Suprapubic skin (tissue), 3 donors: ENCODE measurements at regions not wholly inside any gene's neighbourhood (a gene's known extent, or its start where the extent isn't known, plus 50 kb on each side); places are given as distances from the start of the nearest gene placed in this dataset.

Experiments
- POLR2A ChIP-seq, 2 donors: fragments of 450-650 bp; IDR thresholded peaks; one replicate each; pipeline ENCODE4 v1.6.1; 2017; ENCODE audit warnings: antibody characterized with exemption in 2 of 2, mild to moderate bottlenecking in 2 of 2, moderate library complexity in 2 of 2
- TF ChIP-seq, protein P1 (sequence below), 2 donors: fragments of 200-600 bp in 1 of 2; fragments of 450-650 bp in 1 of 2; sonication (generic) in 1 of 2; IDR thresholded peaks; one replicate each; pipeline ENCODE4 v1.5.1; 2016 to 2019; ENCODE audit warnings: antibody characterized with exemption in 2 of 2, mild to moderate bottlenecking in 1 of 2, moderate library complexity in 1 of 2

DNA sequence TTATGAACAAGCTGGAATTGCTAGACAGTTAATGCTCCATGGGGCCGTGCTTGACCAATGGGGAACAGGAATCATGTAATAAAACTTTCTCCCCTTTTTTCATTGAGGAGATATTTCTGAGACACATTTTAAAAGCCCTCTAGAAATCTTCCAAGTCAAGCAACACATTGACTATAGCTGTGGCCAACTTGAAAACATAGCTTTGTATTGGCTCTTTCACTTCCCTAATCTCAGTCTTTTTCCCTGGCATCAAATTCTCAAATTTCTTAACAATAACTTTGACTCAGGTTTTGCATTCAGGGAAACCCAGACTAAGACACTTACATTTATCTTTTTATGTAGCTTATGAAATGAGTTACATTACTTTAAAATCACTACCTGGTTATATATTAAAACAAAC is 947.1 kb upstream of the MBL2 start:
- TF ChIP-seq, protein P1, sequence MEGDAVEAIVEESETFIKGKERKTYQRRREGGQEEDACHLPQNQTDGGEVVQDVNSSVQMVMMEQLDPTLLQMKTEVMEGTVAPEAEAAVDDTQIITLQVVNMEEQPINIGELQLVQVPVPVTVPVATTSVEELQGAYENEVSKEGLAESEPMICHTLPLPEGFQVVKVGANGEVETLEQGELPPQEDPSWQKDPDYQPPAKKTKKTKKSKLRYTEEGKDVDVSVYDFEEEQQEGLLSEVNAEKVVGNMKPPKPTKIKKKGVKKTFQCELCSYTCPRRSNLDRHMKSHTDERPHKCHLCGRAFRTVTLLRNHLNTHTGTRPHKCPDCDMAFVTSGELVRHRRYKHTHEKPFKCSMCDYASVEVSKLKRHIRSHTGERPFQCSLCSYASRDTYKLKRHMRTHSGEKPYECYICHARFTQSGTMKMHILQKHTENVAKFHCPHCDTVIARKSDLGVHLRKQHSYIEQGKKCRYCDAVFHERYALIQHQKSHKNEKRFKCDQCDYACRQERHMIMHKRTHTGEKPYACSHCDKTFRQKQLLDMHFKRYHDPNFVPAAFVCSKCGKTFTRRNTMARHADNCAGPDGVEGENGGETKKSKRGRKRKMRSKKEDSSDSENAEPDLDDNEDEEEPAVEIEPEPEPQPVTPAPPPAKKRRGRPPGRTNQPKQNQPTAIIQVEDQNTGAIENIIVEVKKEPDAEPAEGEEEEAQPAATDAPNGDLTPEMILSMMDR (IDR thresholded peaks at IDR 0.05) = no peak
- TF ChIP-seq POLR2A (IDR thresholded peaks at IDR 0.05) = no peak
